ENCODE measurements at regions not wholly inside any gene's neighbourhood (a gene's known extent, or its start where the extent isn't known, plus 50 kb on each side); places are given as distances from the start of the nearest gene placed in this dataset.

DNA sequence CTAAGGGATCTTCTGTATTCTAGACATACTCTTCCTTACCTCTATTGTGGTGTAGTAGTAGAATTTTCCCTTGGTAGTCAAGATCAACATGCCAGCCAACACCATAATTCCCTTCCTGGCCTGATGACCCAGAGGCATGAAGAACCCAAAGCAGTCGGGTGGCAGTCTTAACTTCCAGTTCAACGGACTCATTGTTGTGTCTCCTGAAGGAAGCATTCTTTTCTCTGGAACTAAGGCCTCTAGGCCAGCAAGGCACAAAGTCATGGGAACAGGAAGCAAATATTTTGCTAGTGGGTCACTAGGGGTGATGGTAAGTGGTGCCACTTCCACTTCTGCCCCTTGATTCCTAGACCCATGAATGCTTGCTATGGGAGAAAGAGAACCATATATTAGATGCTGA lies 55.2 kb upstream of the DAPK1 start:
- TF ChIP-seq, protein P1, sequence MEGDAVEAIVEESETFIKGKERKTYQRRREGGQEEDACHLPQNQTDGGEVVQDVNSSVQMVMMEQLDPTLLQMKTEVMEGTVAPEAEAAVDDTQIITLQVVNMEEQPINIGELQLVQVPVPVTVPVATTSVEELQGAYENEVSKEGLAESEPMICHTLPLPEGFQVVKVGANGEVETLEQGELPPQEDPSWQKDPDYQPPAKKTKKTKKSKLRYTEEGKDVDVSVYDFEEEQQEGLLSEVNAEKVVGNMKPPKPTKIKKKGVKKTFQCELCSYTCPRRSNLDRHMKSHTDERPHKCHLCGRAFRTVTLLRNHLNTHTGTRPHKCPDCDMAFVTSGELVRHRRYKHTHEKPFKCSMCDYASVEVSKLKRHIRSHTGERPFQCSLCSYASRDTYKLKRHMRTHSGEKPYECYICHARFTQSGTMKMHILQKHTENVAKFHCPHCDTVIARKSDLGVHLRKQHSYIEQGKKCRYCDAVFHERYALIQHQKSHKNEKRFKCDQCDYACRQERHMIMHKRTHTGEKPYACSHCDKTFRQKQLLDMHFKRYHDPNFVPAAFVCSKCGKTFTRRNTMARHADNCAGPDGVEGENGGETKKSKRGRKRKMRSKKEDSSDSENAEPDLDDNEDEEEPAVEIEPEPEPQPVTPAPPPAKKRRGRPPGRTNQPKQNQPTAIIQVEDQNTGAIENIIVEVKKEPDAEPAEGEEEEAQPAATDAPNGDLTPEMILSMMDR (IDR thresholded peaks at IDR 0.05; ENCODE audit: low read depth, low read length), result no peak
- TF ChIP-seq EZH2phosphoT487 (IDR thresholded peaks at IDR 0.05; ENCODE audit: low read depth), result no peak
